ENCODE measurements at regions not wholly inside any gene's neighbourhood (a gene's known extent, or its start where the extent isn't known, plus 50 kb on each side); places are given as distances from the start of the nearest gene placed in this dataset.

DNA sequence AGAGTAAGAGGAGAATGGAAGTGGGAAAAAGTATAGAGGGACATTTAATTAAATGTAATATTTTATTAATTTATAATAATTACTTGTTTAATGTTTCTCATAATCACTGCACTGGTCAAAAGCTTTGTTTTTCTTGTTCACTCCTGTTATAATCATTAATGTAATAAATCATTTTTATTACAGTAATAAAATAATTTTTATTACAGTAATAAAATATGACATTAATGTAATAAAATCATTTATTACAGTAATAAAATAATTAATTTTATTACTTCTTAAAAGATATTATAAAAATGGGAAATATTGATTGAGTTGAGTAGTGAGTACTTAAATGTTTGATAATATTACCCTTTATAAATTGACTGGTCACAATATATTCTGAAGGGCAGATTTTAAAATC is 181.1 kb upstream of the SOX2 start:
- no peaks in the 10 kb centered on the region for H3K4me1 Mint-ChIP-seq (ENCODE audit: low read depth, unreplicated experiment)
- H3K4me3 ChIP-seq (ENCODE audit: low read depth, low read length), result no peak overlapping the region
- CTCF ChIA-PET, result no interaction called here
- no peaks in the 10 kb centered on the region for H3K36me3 ChIP-seq (ENCODE audit: control insufficient read depth, insufficient read depth, low read length)
- no peaks in the 10 kb centered on the region for H3K27me3 Mint-ChIP-seq (ENCODE audit: insufficient read depth, unreplicated experiment)
- no TSS peak for BruUV-seq (replicated peaks)
- no peaks in the 10 kb centered on the region; the same call in 1 of the 2 replicates for H3K9me3 ChIP-seq
- no peaks in the 10 kb centered on the region for H3K9me3 Mint-ChIP-seq (ENCODE audit: unreplicated experiment)
- TF ChIP-seq, protein P1, sequence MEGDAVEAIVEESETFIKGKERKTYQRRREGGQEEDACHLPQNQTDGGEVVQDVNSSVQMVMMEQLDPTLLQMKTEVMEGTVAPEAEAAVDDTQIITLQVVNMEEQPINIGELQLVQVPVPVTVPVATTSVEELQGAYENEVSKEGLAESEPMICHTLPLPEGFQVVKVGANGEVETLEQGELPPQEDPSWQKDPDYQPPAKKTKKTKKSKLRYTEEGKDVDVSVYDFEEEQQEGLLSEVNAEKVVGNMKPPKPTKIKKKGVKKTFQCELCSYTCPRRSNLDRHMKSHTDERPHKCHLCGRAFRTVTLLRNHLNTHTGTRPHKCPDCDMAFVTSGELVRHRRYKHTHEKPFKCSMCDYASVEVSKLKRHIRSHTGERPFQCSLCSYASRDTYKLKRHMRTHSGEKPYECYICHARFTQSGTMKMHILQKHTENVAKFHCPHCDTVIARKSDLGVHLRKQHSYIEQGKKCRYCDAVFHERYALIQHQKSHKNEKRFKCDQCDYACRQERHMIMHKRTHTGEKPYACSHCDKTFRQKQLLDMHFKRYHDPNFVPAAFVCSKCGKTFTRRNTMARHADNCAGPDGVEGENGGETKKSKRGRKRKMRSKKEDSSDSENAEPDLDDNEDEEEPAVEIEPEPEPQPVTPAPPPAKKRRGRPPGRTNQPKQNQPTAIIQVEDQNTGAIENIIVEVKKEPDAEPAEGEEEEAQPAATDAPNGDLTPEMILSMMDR (IDR thresholded peaks at IDR 0.05; ENCODE audit: insufficient read depth in 1 of 2, low read depth in 1 of 2, low read length in 1 of 2, severe bottlenecking in 1 of 2, unreplicated experiment in 1 of 2), result no peak
- no peaks in the 10 kb centered on the region for H3K4me1 ChIP-seq
- DNase-seq, result no peak
- no peaks in the 10 kb centered on the region for H3K27me3 ChIP-seq (replicated peaks; ENCODE audit: control insufficient read depth, insufficient read depth, low read length)
- POLR2A ChIA-PET, result no interaction called here
- no peak overlapping the region for H3K4me3 Mint-ChIP-seq (ENCODE audit: unreplicated experiment)
- intact Hi-C loops (cut with micrococcal nuclease; ENCODE audit: unreplicated experiment), result no loop called here
- H3K36me3 Mint-ChIP-seq (ENCODE audit: insufficient read depth, unreplicated experiment), result no peaks in the 10 kb centered on the region
- H3K27ac Mint-ChIP-seq (ENCODE audit: unreplicated experiment), result no peak overlapping the region

DNA sequence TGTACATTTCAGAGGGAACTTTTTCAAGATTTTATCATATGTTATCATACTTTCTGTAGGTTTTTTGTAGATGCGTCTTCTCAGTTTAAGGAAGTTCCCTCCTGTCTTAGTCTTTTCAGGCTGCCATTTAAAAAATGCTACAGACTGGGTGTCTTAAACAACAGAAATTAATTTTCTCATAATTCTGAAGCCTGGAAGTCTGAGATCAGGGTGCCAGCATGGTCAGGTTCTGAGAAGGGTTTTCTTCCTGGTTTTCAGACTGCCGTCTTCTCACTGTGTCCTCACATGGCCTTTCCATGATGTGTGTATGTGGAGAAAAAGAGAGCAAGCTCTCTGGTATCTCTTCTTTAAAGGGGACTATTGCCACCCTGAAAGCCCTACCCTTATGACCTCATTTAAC is 189.9 kb upstream of the SOX2 start:
- POLR2A ChIA-PET, result no interaction called here
- peaks cover 7% of the 10 kb centered on the region for H3K27me3 Mint-ChIP-seq (ENCODE audit: insufficient read depth, unreplicated experiment)
- no peaks in the 10 kb centered on the region for H3K36me3 ChIP-seq (ENCODE audit: control insufficient read depth, insufficient read depth, low read length)
- no peaks in the 10 kb centered on the region for H3K9me3 ChIP-seq
- no peak overlapping the region for H3K27ac Mint-ChIP-seq (ENCODE audit: unreplicated experiment)
- no TSS peak for BruUV-seq (replicated peaks)
- H3K4me3 ChIP-seq (ENCODE audit: low read depth, low read length), result no peak overlapping the region
- no peak for DNase-seq
- no peak overlapping the region for H3K4me3 Mint-ChIP-seq (ENCODE audit: unreplicated experiment)
- CTCF ChIA-PET, result no interaction called here
- no peaks in the 10 kb centered on the region for H3K36me3 Mint-ChIP-seq (ENCODE audit: insufficient read depth, unreplicated experiment)
- H3K4me1 ChIP-seq, result no peaks in the 10 kb centered on the region
- intact Hi-C loops (cut with micrococcal nuclease; ENCODE audit: unreplicated experiment), result no loop called here
- H3K4me1 Mint-ChIP-seq (ENCODE audit: low read depth, unreplicated experiment), result no peaks in the 10 kb centered on the region
- no peaks in the 10 kb centered on the region for H3K27me3 ChIP-seq (replicated peaks; ENCODE audit: control insufficient read depth, insufficient read depth, low read length)
- H3K9me3 Mint-ChIP-seq (ENCODE audit: unreplicated experiment), result no peaks in the 10 kb centered on the region
- TF ChIP-seq, protein P1 (IDR thresholded peaks at IDR 0.05; ENCODE audit: insufficient read depth in 1 of 2, low read depth in 1 of 2, low read length in 1 of 2, severe bottlenecking in 1 of 2, unreplicated experiment in 1 of 2), result no peak

DNA sequence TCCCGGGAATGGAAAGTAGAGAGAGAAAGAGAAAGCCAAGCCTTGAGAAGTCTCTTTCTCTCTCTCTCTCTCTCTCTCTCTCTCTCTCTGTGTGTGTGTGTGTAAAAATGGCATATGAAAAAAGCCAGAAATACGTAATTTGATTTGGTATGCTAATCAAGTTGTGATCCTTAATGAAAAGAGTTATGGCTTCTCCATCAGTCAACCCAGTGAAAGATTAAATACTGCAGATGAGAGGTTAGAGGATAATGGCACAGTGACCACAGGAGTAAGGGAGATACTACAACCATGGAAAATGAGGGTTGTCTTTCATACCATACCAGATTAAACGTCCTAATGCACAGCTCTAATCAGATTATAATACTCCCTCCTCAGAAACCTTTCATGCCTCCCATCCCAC is 193.5 kb upstream of the SOX2 start:
- H3K4me3 ChIP-seq (ENCODE audit: low read depth, low read length), result no peak overlapping the region
- H3K9me3 ChIP-seq, result no peaks in the 10 kb centered on the region
- TF ChIP-seq, protein P1 (IDR thresholded peaks at IDR 0.05; ENCODE audit: insufficient read depth in 1 of 2, low read depth in 1 of 2, low read length in 1 of 2, severe bottlenecking in 1 of 2, unreplicated experiment in 1 of 2), result no peak
- Mint-ChIP-seq H3K36me3 (ENCODE audit: insufficient read depth, unreplicated experiment) (no peaks in the 10 kb centered on the region), H3K9me3 (ENCODE audit: unreplicated experiment) (no peaks in the 10 kb centered on the region), H3K4me1 (ENCODE audit: low read depth, unreplicated experiment) (no peaks in the 10 kb centered on the region), H3K27me3 (ENCODE audit: insufficient read depth, unreplicated experiment) (peaks cover 7% of the 10 kb centered on the region), H3K27ac (ENCODE audit: unreplicated experiment) (no peak overlapping the region), H3K4me3 (ENCODE audit: unreplicated experiment) (no peak overlapping the region)
- ChIA-PET CTCF (no interaction called here), POLR2A (no interaction called here)
- intact Hi-C loops (cut with micrococcal nuclease; ENCODE audit: unreplicated experiment), result no loop called here
- DNase-seq, result no peak
- H3K4me1 ChIP-seq, result no peaks in the 10 kb centered on the region
- H3K27me3 ChIP-seq (replicated peaks; ENCODE audit: control insufficient read depth, insufficient read depth, low read length), result no peaks in the 10 kb centered on the region
- no peaks in the 10 kb centered on the region for H3K36me3 ChIP-seq (ENCODE audit: control insufficient read depth, insufficient read depth, low read length)
- BruUV-seq (replicated peaks), result no TSS peak

Data from Caco-2 (cell line).